Stimulated activated CD8-positive, alpha-beta memory T cell treated with anti-CD3 and anti-CD28 coated beads, Interleukin-15, amount 100 ng/mL, for 48 hours (primary cell): ENCODE measurements at regions not wholly inside any gene's neighbourhood (a gene's known extent, or its start where the extent isn't known, plus 50 kb on each side); places are given as distances from the start of the nearest gene placed in this dataset.
"Not testable (repeated sequence)": the region's sequence is repeated elsewhere in the genome, so short reads cannot be mapped to it uniquely, and the experiment has no call there.

Experiments used
- DNase-seq, 2 donors: peaks; one replicate each; pipeline ENCODE4 v3.0.0-alpha.2; 2020; ENCODE audit warnings: low read depth in 2 of 2

DNA sequence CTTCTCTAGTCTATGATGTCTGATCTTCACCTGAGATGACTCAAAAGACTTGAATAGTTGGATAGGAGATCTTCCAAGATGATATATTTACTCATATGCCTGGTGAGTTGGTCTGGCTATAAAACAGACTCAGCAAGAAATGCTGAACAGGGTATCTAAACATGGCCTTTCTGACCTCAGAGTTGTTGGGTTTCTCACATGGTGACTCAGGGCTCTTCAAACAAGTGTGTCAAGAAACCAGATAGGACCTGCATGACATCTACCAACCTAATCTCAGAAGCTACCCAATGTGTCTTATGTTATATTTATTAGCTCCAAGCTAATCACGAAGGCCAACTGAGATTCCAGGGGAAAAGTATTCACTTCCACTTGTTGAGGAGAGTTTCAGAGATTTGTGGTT is 1477.3 kb downstream of the CDH8 start:
- no peak for DNase-seq

DNA sequence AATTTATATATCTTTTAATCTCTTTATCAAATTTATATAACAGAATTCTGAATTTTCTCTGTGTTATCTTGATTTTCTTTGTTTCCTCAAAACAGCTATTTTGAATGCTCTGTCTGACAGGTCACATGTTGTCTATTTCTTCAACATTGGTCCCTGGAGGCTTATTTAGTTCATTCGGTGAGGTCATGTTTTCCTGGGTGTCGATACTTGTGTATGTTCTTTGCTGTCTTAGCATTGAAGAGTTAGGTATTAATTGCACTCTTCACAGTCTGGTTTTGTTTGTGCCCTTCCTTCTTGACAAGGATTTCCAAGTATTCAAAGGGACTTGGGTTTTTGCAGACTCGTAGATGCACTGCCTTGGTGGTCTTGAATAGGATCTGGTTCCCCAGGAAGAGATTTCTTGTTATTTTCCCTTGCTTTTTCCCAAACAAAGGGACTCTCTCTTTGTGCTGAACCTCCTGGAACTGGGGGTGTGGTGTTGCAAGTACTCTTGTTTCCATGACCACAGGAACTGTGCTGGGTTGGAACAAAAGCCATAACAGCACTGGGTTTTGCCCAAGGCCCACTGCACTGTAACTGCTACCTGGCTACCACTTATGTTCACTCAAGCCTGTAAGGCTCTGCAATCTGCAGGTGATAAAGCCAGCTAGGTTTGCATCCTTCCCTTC is 1483.0 kb downstream of the CDH8 start:
- no peak for DNase-seq

GRCh38 chr16:60541535-60541934 is 1494.7 kb downstream of the CDH8 start:
- no peak for DNase-seq

DNA sequence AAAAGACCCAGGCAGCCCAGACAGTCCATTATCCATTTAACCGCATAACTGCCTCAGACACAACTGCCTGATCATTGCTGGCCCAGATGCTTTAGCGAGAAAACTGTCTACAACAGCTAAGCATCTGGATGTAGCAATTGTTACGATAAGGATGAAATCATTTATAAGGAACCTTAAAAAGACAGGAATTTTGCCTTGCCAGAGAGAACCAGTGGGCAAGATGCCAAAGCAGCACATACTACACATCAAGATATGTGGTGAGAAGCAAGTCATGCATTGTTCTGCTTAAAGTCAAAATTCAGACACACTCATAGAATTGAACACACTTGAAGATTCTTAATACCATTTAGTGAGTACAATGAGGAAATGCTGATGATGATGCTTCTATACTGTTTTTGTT is 1525.3 kb downstream of the CDH8 start:
- DNase-seq: no peak

- DNase-seq: no peak
Observed at GRCh38 chr16:60510208-60510607, 1526.0 kb downstream of the CDH8 start.

DNA sequence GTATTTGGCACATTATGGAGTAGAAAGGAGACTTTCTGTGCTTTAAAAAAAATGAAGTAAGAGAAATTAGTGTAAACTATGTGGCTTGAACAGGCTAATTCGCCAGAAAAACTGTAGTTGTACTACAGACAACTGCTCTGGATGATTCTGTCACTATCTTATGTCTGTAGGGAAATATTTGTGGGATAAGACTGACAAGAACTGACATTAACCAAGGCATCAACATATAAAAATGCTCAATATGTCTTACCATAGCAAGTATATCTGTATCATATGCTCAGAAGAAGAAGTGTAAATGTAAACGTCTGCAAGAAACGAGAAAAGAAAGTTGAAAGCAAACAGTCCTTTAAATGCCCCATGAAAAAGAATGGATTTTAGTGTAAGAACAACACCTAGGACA is 1545.0 kb downstream of the CDH8 start:
- no peak for DNase-seq

- DNase-seq: no peak
Observed at GRCh38 chr16:60485872-60486489, 1550.3 kb downstream of the CDH8 start.

GRCh38 chr16:60484901-60485300 is 1551.3 kb downstream of the CDH8 start:
- DNase-seq: no peak

DNA sequence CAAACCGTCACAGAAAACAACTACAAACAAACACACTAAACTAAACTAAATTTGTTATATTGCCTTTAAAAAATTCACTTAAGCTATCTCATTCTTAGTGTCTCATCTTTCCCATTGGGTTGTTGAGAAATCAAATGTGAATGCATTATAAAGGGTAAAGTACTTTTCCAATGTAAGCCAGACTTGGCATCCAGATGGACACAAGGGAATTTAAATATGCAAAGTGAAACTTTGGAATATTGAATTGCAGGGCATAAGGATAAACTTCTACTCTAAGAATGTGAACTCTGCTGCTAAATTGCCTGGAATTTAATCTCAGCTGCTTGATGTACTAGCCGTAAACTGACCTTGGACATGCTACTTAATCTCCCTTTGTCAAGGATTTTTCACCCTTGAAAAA is 1554.6 kb downstream of the CDH8 start:
- no peak for DNase-seq

- DNase-seq: no peak
Observed at GRCh38 chr16:60478810-60479209, 1557.4 kb downstream of the CDH8 start.

- no peak for DNase-seq
Observed at GRCh38 chr16:60463986-60464385, 1572.3 kb downstream of the CDH8 start.

- DNase-seq: no peak
Observed at GRCh38 chr16:60459463-60459862, 1576.8 kb downstream of the CDH8 start.

DNA sequence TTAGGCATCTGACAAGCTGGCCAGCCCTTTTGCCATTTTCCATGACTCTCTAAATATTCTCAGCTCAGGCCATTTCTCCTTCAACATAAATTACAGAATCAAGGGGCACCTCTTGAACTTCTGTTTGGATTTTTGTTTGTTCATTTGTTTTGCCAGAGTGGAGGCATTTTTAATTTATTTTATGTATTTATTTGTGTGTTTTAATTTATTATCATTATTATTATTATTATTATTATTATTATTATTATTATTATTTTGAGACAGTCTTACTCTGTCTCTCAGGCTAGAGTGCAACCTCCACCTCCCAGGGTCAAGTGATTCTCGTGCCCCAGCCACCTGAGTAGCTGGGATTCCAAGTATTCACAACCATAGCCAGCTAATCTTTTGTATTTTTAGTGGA is 1578.0 kb downstream of the CDH8 start:
- DNase-seq: no peak

DNA sequence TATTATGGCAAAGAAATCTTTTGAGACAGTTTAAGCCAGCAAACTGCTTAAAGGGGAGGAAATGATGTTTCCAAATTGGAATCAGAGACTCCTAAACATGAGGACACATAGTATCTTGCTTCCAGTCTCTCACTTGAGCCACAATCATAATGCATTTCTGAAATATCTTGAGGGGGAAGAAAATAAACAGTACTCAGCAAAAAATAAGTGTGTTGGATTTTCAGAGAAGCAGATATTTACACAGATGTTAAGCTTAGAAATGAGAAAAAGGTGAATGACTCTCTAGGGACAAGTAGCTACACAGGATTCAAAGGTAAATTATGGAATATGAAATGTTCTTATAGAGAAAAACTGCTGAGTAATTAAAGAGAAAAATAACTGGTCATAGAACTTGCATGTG is 1583.6 kb downstream of the CDH8 start:
- DNase-seq: no peak

- no peak for DNase-seq
Observed at GRCh38 chr16:60438894-60439293, 1597.3 kb downstream of the CDH8 start.

GRCh38 chr16:60432472-60432871 is 1603.8 kb downstream of the CDH8 start:
- DNase-seq: no peak

GRCh38 chr16:60419859-60420258 is 1616.4 kb downstream of the CDH8 start:
- no peak for DNase-seq

DNA sequence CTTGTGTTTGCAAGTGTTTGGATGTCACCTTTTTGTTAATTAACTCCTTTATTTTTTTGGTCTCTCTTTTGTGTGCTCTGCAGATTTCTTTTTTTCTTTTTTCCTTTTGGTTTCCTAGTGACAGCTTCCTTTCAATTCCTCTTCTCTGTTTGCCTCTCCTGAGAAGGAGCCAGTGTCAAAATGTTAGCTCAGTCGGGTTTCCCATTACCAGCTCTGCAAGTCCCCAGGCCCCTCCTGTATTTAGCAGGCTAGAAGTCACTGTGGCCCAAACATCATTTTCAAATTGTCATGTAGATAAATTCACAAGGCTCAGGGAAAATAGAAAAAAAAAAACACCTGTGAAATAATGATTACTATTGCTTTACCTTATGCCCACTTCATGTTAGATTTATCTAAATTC is 1621.6 kb downstream of the CDH8 start:
- DNase-seq: no peak

DNA sequence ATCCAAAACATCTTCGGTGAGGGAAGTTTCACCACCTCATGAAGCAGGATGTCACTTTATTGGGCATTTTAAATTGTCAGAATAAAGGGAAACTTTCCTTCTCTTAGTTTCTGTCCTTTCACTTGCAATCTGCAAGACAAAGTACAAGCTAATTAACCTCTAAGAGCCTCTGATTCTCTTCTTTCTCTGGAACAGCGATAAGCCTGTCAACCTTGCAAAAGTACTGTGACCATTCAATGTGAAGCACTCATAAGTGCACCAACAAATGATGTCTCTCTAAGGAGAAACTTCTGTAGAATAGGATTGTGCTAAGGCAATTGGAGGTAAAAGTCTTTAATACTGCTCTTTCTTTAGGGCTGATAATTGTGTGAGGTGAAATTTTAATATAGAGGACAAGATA is 1622.3 kb downstream of the CDH8 start:
- no peak for DNase-seq

DNA sequence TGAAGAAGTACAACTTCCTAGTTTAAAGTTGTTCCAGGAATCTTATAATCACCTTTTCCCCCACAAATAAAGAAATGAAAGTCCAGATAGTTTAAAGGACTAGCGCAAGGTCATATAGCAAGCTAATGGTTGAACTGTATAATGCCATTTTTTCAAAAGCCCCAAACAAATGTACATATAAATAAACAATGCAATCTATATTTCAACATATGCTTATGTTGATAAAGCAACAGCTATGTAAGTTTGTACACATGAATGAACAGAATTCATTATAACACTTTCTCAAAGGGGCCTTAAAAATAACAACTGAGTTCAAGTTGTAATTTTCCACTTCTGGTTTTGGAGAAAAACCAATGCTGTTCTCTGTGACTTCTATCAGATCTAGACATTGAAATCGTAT is 1628.6 kb downstream of the CDH8 start:
- no peak for DNase-seq

- no peak for DNase-seq
Observed at GRCh38 chr16:60407034-60407433, 1629.2 kb downstream of the CDH8 start.

- no peak for DNase-seq
Observed at GRCh38 chr16:60405286-60405685, 1631.0 kb downstream of the CDH8 start.

GRCh38 chr16:60404401-60404800 is 1631.8 kb downstream of the CDH8 start:
- DNase-seq: no peak

- not testable (repeated sequence) for DNase-seq
Observed at GRCh38 chr16:60402941-60403340, 1633.3 kb downstream of the CDH8 start.
